ENCODE measurements at regions not wholly inside any gene's neighbourhood (a gene's known extent, or its start where the extent isn't known, plus 50 kb on each side); places are given as distances from the start of the nearest gene placed in this dataset.
"Not testable (repeated sequence)": the region's sequence is repeated elsewhere in the genome, so short reads cannot be mapped to it uniquely, and the experiment has no call there.

GRCh38 chr13:44818016-44818415 is 171.3 kb downstream of the NUFIP1 start:
- DNase-seq (ENCODE audit: low read depth), result no peak
- no peak overlapping the region for H3K4me3 ChIP-seq (ENCODE audit: low read depth, low read length)

DNA sequence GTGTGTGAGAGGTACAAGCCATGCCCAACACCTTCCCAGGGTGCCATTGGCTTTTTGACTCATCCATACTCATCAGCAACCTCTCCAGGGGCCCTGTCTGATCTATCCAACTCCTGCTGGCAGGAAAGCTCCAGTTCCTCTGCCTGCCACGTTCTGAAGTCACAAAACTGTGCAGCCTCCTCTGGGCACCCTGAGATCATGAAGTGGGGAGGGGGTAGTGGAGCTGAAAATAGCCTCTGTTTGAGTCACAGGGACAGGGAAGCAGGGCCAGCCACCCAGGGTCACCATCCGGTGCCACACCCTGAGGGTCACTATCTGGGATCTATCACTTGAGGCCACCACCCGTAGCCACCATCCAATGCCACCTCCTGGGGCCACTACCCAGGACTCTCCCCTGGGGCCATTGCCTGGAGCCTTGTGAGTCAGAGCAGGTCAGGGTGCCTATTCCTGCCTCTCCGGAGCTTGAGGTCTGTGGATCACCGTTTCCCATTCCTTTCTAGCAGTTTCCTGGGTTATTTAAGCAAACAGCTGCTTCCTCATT is 172.1 kb downstream of the NUFIP1 start:
- no peak overlapping the region for H3K4me3 ChIP-seq (ENCODE audit: low read depth, low read length)
- DNase-seq (ENCODE audit: low read depth), result no peak

GRCh38 chr13:44816701-44817100 is 172.6 kb downstream of the NUFIP1 start:
- H3K4me3 ChIP-seq (ENCODE audit: low read depth, low read length), result no peak overlapping the region
- DNase-seq (ENCODE audit: low read depth), result no peak

DNA sequence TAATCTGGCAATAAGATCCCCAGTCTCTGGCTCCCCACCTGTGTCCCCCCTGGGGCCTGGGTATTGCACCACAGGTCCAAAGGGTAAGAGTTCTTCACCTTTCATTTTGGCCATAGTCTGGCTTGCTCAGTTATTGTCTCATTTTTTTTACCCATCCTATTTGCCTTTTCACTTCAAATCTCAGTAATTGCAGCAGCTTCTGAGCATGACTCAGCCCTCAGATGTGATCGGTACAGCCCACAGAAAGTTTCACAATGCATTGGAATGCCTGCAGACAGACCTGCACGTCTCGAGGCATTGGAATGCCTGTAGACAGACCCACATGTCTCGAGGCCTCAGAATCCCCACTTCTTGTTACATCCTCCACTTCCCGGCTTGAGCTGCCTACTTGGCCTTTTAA is 173.6 kb downstream of the NUFIP1 start:
- DNase-seq (ENCODE audit: low read depth), result peak; percentile 90
- no peak overlapping the region for H3K4me3 ChIP-seq (ENCODE audit: low read depth, low read length)

- no peak overlapping the region for H3K4me3 ChIP-seq (ENCODE audit: low read depth, low read length)
- no peak for DNase-seq (ENCODE audit: low read depth)
These were observed 174.4 kb downstream of the NUFIP1 start for GRCh38 chr13:44814836-44815235.

- no peak overlapping the region for H3K4me3 ChIP-seq (ENCODE audit: low read depth, low read length)
These were observed 175.1 kb downstream of the NUFIP1 start for GRCh38 chr13:44814161-44814560.

DNA sequence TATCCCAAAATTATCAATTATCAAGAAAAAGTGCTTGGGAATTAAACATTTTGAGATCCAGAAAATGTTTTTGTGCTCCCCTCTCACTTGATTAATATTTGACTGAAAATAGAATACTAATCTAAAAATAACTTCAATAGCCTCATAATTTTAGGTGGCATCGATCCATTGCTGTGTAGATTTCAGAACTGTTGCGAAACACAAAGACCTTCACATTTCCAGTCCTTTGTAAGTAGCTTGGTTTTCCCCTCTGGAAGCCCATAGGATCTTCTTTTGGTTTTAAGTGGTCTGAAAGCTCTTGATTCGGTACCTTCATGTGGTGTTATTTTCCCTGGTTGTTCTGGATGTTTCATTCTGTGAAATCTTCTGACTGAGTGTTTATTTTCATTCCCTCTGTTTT is 176.5 kb downstream of the NUFIP1 start:
- no peak for DNase-seq (ENCODE audit: low read depth)

More at GRCh38 chr13:44814161-44814560, 175.1 kb downstream of the NUFIP1 start:
- no peak for DNase-seq (ENCODE audit: low read depth)

GRCh38 chr13:44810061-44810840 is 179.0 kb downstream of the NUFIP1 start:
- DNase-seq (ENCODE audit: low read depth), result no peak
- H3K4me3 ChIP-seq (ENCODE audit: low read depth, low read length), result no peak overlapping the region

More for the DNA sequence above, 176.5 kb downstream of the NUFIP1 start:
- H3K4me3 ChIP-seq (ENCODE audit: low read depth, low read length), result no peak overlapping the region

DNA sequence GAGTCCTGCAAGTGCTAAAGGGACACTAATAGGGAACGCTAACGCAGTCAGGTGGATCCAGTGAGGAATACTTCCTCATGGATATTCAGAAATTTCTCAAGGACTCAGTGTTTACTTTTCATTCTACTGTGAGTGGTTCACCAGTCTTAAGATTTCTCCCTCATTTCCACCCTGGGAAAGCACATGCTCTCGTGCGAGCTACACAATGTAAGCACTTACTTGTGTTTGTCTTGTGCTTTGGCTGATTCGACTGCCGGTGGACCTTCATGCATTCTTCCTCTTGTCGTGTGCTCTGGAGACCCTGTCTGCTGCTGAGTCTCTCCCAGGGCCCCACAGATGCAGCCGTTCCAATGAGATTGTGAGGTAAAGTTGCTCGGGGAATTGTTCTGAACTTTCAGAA is 180.1 kb downstream of the NUFIP1 start:
- no peak for DNase-seq (ENCODE audit: low read depth)

DNA sequence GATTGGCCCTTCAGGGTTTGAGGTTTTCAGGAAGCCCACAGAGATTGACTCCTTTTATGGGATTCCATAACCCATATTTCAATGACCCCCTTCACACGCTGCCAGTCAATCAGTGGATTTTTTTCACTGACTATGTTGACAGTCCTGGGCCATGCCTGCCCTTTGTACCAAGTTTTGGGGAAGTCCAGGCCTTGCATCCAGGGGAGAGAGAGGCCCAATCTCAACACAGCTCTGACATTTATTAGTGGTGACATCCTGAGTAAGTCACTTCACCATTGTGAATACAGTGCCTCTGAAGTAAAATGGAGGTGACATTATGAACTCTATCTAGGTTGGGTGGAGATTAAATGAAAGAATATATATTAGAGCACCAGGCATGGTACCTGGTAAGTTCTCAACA is 181.1 kb downstream of the NUFIP1 start:
- H3K4me3 ChIP-seq (ENCODE audit: low read depth, low read length), result no peak overlapping the region
- DNase-seq (ENCODE audit: low read depth), result no peak

More for the DNA sequence above, 180.1 kb downstream of the NUFIP1 start:
- H3K4me3 ChIP-seq (ENCODE audit: low read depth, low read length), result no peak overlapping the region

- no peak overlapping the region for H3K4me3 ChIP-seq (ENCODE audit: low read depth, low read length)
- DNase-seq (ENCODE audit: low read depth), result no peak
These were observed 181.7 kb downstream of the NUFIP1 start for GRCh38 chr13:44807449-44808034.

DNA sequence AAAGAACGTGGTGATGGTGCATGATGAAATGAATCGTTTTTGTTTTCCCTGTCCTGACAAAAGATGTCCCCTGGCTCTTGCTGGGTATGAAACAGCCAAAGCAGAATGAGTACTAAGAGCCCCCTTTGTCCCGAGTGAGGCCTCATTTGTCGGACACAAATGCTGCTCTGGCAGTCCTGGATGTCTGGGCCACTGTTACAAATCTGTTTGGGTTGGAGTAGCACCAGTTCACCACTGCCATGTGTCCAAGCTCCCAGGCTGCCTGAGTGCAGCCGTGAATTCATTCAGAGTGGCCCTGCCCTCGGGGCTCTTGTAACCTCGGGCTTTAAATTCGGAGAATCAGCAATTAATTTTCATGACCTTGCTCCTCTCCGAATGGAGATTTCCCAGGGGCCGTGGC is 182.4 kb downstream of the NUFIP1 start:
- no peak overlapping the region for H3K4me3 ChIP-seq (ENCODE audit: low read depth, low read length)
- DNase-seq (ENCODE audit: low read depth), result no peak

DNA sequence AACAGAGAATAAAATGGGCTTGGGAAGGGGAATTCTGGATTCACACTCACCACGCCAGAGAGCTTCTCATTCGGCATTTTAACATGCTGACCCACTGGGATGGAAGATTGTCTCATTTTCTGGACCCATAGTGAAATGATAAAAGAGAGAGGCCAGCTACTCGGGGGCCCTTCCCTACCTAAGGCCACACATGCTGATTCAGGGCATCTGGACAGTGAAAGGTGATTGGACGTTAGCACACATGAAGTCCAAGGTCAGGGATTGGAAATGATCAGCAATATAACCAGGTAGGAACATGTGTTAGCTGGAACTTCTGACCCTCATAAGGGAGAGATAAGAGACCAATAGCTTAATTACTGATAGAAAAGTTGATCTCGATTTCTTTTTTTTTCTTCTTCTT is 183.7 kb downstream of the NUFIP1 start:
- H3K4me3 ChIP-seq (ENCODE audit: low read depth, low read length), result no peak overlapping the region
- no peak for DNase-seq (ENCODE audit: low read depth)

GRCh38 chr13:44803390-44803789 is 185.9 kb downstream of the NUFIP1 start:
- no peak overlapping the region for H3K4me3 ChIP-seq (ENCODE audit: low read depth, low read length)
- no peak for DNase-seq (ENCODE audit: low read depth)

DNA sequence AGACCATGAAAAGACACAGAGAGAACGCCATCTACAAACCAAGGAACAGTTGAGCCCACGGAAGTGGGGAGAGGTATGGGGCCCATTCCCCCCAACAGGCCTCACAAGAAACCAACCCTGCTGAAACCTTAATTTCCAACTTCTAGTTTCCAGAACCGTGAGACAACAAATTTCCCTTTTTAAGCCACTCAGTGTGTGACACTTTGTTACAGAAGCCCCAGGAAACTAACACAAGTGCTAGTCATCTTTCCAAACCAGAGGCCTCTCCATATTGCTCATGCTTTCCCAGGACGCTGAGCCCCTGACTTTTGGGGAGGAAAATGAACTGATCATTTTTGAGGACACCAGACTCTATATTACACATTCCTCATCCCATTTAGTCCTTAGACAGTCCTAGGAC is 186.8 kb downstream of the NUFIP1 start:
- no peak for DNase-seq (ENCODE audit: low read depth)
- H3K4me3 ChIP-seq (ENCODE audit: low read depth, low read length), result no peak overlapping the region

DNA sequence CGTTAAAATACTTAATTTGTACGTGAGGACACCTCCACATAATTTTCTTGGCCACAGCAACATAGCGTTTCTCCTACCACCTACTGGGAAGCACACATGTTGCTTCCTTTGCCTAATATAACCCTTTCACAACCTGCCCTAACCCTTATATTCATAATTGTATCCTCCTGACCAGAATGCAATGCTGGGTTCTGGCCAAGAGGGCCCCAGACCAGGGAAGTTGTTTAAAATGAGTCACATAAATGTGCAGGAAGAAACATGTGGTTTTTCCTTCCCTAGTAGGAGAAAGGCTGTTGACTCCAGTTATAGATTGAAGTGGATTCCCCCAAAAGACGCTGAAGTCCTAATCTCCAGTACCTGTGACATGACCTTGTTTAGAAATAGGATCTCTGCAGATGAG is 187.3 kb downstream of the NUFIP1 start:
- DNase-seq (ENCODE audit: low read depth), result peak; percentile 59

GRCh38 chr13:44800626-44801025 is 188.6 kb downstream of the NUFIP1 start:
- no peak for DNase-seq (ENCODE audit: low read depth)
- no peak overlapping the region for H3K4me3 ChIP-seq (ENCODE audit: low read depth, low read length)

More for the DNA sequence above, 187.3 kb downstream of the NUFIP1 start:
- no peak overlapping the region for H3K4me3 ChIP-seq (ENCODE audit: low read depth, low read length)

- H3K4me3 ChIP-seq (ENCODE audit: low read depth, low read length), result no peak overlapping the region
- DNase-seq (ENCODE audit: low read depth), result no peak
These were observed 191.6 kb downstream of the NUFIP1 start for GRCh38 chr13:44797685-44798084.

GRCh38 chr13:44796597-44797490 is 192.4 kb downstream of the NUFIP1 start:
- DNase-seq (ENCODE audit: low read depth), result no peak
- H3K4me3 ChIP-seq (ENCODE audit: low read depth, low read length), result no peak overlapping the region

DNA sequence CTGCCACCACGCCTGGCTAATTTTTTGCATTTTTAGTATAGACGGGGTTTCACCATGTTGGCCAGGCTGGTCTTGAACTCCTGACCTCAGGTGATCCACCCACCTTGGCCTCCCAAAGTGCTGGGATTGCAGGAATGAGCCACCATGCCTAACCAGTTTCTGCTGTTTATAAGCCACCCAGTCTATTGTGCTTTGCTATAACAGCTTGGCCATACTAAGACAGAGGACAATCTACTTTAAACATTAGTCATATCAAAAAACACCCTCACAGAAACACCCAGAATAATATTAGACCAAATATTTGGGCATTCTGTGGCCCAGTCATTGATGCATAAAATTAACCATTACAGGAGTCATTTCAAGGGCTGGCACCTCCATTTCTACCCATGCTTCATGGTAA is 193.2 kb downstream of the NUFIP1 start:
- H3K4me3 ChIP-seq (ENCODE audit: low read depth, low read length); DNase-seq (ENCODE audit: low read depth): not testable (repeated sequence)

All from skeletal muscle cell (primary cell).